HL-60 (cell line): ENCODE measurements at regions not wholly inside any gene's neighbourhood (a gene's known extent, or its start where the extent isn't known, plus 50 kb on each side); places are given as distances from the start of the nearest gene placed in this dataset.

Experiments used
- DNase-seq, 2 experiments: peaks; one replicate each; pipeline ENCODE4 v3.0.0-alpha.2; 2010 to 2020; ENCODE audit warnings: low read depth in 1 of 2, low spot score in 1 of 2
- H3K27ac ChIP-seq: fragments of 250-450 bp; sonication (Bioruptor Pico); replicated peaks from 2 replicates; pipeline ENCODE4 v1.5.1; 2020; ENCODE audit warnings: mild to moderate bottlenecking, moderate library complexity
- H3K27me3 ChIP-seq: fragments of 250-450 bp; sonication (Bioruptor Pico); 2 replicates; pipeline ENCODE4 v1.5.1; 2021; ENCODE audit warnings: mild to moderate bottlenecking, moderate library complexity; ENCODE audit not compliant: insufficient read depth, poor library complexity, severe bottlenecking
- H3K4me3 ChIP-seq: replicated peaks from 2 replicates; pipeline ENCODE4 v1.5.1; 2011; ENCODE audit warnings: mild to moderate bottlenecking, control low read depth, low read length; ENCODE audit not compliant: insufficient read depth
- GABPA ChIP-seq: IDR thresholded peaks from 2 replicates; pipeline ENCODE4 v1.6.1; 2012; ENCODE audit warnings: low read depth
- POLR2AphosphoS5 ChIP-seq: IDR thresholded peaks from 2 replicates; pipeline ENCODE4 v1.6.1; 2012; ENCODE audit warnings: low read depth
- SPI1 ChIP-seq: IDR thresholded peaks from 2 replicates; pipeline ENCODE4 v1.6.1; 2012; ENCODE audit warnings: low read depth, mild to moderate bottlenecking, borderline replicate concordance
- TF ChIP-seq, protein P1 (sequence below): IDR thresholded peaks from 2 replicates; pipeline ENCODE4 v1.6.1; 2012; ENCODE audit warnings: low read depth; ENCODE audit not compliant: insufficient replicate concordance
- TF ChIP-seq, protein P2 (sequence below): IDR thresholded peaks from one replicate; pipeline ENCODE4 v1.5.1; 2011; ENCODE audit warnings: low read length, control low read depth, inconsistent platforms; ENCODE audit not compliant: insufficient read depth

DNA sequence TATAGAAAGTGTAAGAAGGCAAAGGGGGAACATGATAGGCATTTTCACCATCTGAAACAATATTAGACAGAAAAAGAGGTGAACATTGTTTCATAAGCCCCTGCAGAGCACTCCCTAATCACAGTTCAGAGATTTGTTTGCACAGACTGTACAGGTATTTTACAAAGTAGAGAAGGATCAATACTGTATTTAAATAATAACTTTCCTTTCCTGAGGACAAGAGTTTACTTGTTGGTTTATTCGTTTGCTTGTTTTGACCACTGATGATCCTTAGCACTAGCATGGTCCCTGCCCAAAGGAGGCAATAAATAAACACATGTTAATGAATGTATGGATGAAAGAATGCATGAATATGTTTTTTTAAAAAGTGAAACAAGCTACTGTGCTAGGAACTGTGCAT, 690.1 kb upstream of the COBL start:
- no peak for DNase-seq
- TF ChIP-seq SPI1 (no peak), GABPA (no peak)
- TF ChIP-seq, protein P1, sequence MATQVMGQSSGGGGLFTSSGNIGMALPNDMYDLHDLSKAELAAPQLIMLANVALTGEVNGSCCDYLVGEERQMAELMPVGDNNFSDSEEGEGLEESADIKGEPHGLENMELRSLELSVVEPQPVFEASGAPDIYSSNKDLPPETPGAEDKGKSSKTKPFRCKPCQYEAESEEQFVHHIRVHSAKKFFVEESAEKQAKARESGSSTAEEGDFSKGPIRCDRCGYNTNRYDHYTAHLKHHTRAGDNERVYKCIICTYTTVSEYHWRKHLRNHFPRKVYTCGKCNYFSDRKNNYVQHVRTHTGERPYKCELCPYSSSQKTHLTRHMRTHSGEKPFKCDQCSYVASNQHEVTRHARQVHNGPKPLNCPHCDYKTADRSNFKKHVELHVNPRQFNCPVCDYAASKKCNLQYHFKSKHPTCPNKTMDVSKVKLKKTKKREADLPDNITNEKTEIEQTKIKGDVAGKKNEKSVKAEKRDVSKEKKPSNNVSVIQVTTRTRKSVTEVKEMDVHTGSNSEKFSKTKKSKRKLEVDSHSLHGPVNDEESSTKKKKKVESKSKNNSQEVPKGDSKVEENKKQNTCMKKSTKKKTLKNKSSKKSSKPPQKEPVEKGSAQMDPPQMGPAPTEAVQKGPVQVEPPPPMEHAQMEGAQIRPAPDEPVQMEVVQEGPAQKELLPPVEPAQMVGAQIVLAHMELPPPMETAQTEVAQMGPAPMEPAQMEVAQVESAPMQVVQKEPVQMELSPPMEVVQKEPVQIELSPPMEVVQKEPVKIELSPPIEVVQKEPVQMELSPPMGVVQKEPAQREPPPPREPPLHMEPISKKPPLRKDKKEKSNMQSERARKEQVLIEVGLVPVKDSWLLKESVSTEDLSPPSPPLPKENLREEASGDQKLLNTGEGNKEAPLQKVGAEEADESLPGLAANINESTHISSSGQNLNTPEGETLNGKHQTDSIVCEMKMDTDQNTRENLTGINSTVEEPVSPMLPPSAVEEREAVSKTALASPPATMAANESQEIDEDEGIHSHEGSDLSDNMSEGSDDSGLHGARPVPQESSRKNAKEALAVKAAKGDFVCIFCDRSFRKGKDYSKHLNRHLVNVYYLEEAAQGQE: no peak
- no peak overlapping the region for H3K27ac ChIP-seq
- H3K27me3 ChIP-seq: no peaks in the 10 kb centered on the region
- H3K4me3 ChIP-seq: no peak overlapping the region

DNA sequence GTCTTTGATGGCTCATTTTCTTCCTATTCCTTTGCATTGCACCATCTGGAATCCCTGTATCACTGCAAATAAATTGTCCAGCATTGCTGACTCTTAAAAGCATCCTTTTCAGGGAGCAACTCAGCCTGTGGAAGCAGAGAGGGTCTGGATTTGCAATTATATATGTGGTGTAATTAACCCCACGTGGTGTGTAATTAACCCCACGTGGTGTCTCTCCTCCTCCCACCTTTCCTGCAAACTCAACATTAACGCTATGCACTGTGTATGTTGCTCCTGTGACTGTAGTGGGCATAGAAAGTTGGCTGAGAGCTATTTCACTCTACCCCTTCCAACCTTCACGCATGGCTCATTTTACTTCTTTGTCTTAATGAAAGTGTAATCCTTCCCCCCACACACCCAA, 689.0 kb upstream of the COBL start:
- DNase-seq: no peak
- TF ChIP-seq SPI1 (no peak), POLR2AphosphoS5 (no peak), GABPA (no peak)
- TF ChIP-seq, protein P1: no peak
- TF ChIP-seq, protein P2, sequence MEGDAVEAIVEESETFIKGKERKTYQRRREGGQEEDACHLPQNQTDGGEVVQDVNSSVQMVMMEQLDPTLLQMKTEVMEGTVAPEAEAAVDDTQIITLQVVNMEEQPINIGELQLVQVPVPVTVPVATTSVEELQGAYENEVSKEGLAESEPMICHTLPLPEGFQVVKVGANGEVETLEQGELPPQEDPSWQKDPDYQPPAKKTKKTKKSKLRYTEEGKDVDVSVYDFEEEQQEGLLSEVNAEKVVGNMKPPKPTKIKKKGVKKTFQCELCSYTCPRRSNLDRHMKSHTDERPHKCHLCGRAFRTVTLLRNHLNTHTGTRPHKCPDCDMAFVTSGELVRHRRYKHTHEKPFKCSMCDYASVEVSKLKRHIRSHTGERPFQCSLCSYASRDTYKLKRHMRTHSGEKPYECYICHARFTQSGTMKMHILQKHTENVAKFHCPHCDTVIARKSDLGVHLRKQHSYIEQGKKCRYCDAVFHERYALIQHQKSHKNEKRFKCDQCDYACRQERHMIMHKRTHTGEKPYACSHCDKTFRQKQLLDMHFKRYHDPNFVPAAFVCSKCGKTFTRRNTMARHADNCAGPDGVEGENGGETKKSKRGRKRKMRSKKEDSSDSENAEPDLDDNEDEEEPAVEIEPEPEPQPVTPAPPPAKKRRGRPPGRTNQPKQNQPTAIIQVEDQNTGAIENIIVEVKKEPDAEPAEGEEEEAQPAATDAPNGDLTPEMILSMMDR: no peak
- H3K4me3 ChIP-seq: no peak overlapping the region
- no peaks in the 10 kb centered on the region for H3K27me3 ChIP-seq
- no peak overlapping the region for H3K27ac ChIP-seq

DNA sequence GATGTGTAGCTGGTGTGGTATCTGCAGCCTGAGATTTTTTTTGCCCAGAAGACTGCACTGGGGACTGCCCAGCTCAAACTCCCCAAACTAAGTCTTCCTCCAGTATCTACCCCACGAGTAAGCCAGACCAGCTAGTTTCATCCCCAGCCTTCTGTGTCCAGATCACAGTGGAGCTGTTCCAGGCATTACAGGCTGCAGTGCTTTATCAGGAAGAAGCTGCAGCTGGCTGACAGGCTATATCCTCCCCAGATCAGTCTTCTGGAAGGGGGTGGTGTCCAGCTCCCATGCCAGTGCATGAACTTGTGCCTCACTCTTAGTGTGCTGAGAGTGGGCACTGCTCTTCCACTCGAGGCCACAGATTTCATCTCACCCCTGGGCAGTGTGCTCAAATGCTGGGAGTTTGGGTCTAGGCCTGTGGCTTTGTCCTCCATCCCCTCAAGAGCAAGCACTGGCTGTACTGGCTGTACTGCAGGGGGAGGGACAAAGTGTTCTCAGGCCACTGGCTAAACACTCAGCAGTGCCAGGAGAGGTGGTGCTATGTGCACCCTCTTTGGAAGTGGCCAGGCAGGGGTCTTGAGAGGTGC, 679.1 kb upstream of the COBL start:
- DNase-seq: no peak
- Histone ChIP-seq H3K4me3 (no peak overlapping the region), H3K27me3 (no peaks in the 10 kb centered on the region), H3K27ac (no peak overlapping the region)
- TF ChIP-seq GABPA (no peak), SPI1 (no peak), POLR2AphosphoS5 (no peak)
- TF ChIP-seq, protein P2: no peak
- TF ChIP-seq, protein P1: no peak
